ENCODE measurements at regions not wholly inside any gene's neighbourhood (a gene's known extent, or its start where the extent isn't known, plus 50 kb on each side); places are given as distances from the start of the nearest gene placed in this dataset.
"Not testable (repeated sequence)": the region's sequence is repeated elsewhere in the genome, so short reads cannot be mapped to it uniquely, and the experiment has no call there.

DNA sequence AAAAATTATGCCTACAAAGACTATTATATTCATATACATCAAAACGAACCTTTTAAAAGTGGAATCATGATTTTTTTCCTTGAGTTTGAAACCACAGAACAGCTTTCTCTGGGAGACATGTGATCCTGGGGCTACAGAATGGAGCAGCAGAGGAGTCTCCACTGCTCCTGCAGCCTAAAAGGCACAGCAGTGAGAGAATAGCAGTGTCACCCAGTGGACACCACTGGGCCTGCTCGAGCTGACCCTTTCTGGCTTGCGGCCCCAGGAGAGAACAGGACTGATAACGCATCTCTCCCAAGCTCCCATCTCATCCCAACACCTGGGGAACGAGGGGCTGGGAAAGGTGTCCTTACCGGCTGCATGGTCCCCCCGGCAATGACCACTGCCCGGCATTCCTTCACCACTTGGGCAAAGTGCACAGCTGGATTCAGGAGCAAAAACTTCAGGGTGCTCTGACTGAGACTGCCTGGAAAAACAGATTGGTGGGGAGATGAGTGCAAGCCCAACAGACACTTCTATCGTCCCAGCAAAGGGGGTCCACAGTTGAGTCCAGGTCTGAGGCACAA is 183.5 kb downstream of the KLRB1 start:
- TF ChIP-seq POLR2A (IDR thresholded peaks at IDR 0.05; ENCODE audit: low read length); GATA1 (IDR thresholded peaks at IDR 0.05; ENCODE audit: low read depth, low read length): not testable (repeated sequence)

Data from erythroblast (primary cell).